ENCODE measurements at regions not wholly inside any gene's neighbourhood (a gene's known extent, or its start where the extent isn't known, plus 50 kb on each side); places are given as distances from the start of the nearest gene placed in this dataset.
"Not testable (repeated sequence)": the region's sequence is repeated elsewhere in the genome, so short reads cannot be mapped to it uniquely, and the experiment has no call there.

GRCh38 chr11:98728421-98728820 lies 292.3 kb upstream of the CNTN5 start:
- no peak overlapping the region for H3K27ac ChIP-seq (ENCODE audit: low read depth, low read length)
- H3K4me1 ChIP-seq (ENCODE audit: control insufficient read depth in 3 of 3, insufficient read depth in 3 of 3, low read length in 3 of 3) = no peaks in the 10 kb centered on the region
- H3K9me3 ChIP-seq (ENCODE audit: control insufficient read depth in 3 of 3, low read length in 3 of 3) = no peaks in the 10 kb centered on the region
- no peaks in the 10 kb centered on the region for H3K27me3 ChIP-seq (ENCODE audit: control insufficient read depth in 3 of 3, insufficient read depth in 3 of 3, low read length in 3 of 3)
- no peaks in the 10 kb centered on the region for H3K36me3 ChIP-seq (ENCODE audit: control insufficient read depth in 3 of 3, insufficient read depth in 3 of 3, low read length in 3 of 3)
- H3K9ac ChIP-seq (ENCODE audit: low read depth in 1 of 3, low read length in 3 of 3) = no peak overlapping the region
- no peak overlapping the region for H3K4me3 ChIP-seq (ENCODE audit: low read length in 3 of 3)

GRCh38 chr11:98729118-98729517 lies 291.6 kb upstream of the CNTN5 start:
- H3K36me3 ChIP-seq (ENCODE audit: control insufficient read depth in 3 of 3, insufficient read depth in 3 of 3, low read length in 3 of 3) = no peaks in the 10 kb centered on the region
- H3K27me3 ChIP-seq (ENCODE audit: control insufficient read depth in 3 of 3, insufficient read depth in 3 of 3, low read length in 3 of 3) = no peaks in the 10 kb centered on the region
- no peak overlapping the region for H3K4me3 ChIP-seq (ENCODE audit: low read length in 3 of 3)
- H3K9ac ChIP-seq (ENCODE audit: low read depth in 1 of 3, low read length in 3 of 3) = no peak overlapping the region
- H3K27ac ChIP-seq (ENCODE audit: low read depth, low read length) = no peak overlapping the region
- no peaks in the 10 kb centered on the region for H3K9me3 ChIP-seq (ENCODE audit: control insufficient read depth in 3 of 3, low read length in 3 of 3)
- no peaks in the 10 kb centered on the region for H3K4me1 ChIP-seq (ENCODE audit: control insufficient read depth in 3 of 3, insufficient read depth in 3 of 3, low read length in 3 of 3)

- Histone ChIP-seq H3K9me3 (ENCODE audit: control insufficient read depth in 3 of 3, low read length in 3 of 3) (no peaks in the 10 kb centered on the region), H3K4me1 (ENCODE audit: control insufficient read depth in 3 of 3, insufficient read depth in 3 of 3, low read length in 3 of 3) (no peaks in the 10 kb centered on the region), H3K36me3 (ENCODE audit: control insufficient read depth in 3 of 3, insufficient read depth in 3 of 3, low read length in 3 of 3) (no peaks in the 10 kb centered on the region), H3K9ac (ENCODE audit: low read depth in 1 of 3, low read length in 3 of 3) (no peak overlapping the region), H3K4me3 (ENCODE audit: low read length in 3 of 3) (no peak overlapping the region), H3K27me3 (ENCODE audit: control insufficient read depth in 3 of 3, insufficient read depth in 3 of 3, low read length in 3 of 3) (no peaks in the 10 kb centered on the region), H3K27ac (ENCODE audit: low read depth, low read length) (no peak overlapping the region)
These were observed 287.8 kb upstream of the CNTN5 start for GRCh38 chr11:98732947-98733346.

GRCh38 chr11:98733378-98733777 lies 287.4 kb upstream of the CNTN5 start:
- not testable (repeated sequence) for H3K27me3 ChIP-seq (ENCODE audit: control insufficient read depth in 3 of 3, insufficient read depth in 3 of 3, low read length in 3 of 3); H3K36me3 ChIP-seq (ENCODE audit: control insufficient read depth in 3 of 3, insufficient read depth in 3 of 3, low read length in 3 of 3); H3K4me3 ChIP-seq (ENCODE audit: low read length in 3 of 3); H3K27ac ChIP-seq (ENCODE audit: low read depth, low read length); H3K9me3 ChIP-seq (ENCODE audit: control insufficient read depth in 3 of 3, low read length in 3 of 3); H3K9ac ChIP-seq (ENCODE audit: low read depth in 1 of 3, low read length in 3 of 3); H3K4me1 ChIP-seq (ENCODE audit: control insufficient read depth in 3 of 3, insufficient read depth in 3 of 3, low read length in 3 of 3)

DNA sequence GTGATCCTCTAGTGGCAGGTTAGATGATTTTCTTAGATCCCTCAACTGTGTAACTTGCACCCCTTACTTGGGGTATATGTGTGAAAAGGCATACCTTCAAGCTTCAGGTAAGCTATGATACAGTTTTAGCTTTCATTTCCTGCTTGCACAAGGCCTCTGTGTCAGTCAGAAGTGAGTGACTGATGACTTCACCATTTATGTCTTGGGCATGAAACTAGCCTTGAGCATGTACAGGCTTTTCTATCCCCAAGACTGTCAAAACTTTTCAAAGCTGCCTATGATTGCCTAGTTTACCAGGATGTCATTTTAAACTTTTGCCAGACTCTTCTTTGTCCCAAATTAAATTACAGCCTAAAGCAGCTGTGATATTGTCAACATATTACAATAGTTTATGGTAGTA lies 286.1 kb upstream of the CNTN5 start:
- Histone ChIP-seq H3K4me1 (ENCODE audit: control insufficient read depth in 3 of 3, insufficient read depth in 3 of 3, low read length in 3 of 3) (no peaks in the 10 kb centered on the region), H3K9me3 (ENCODE audit: control insufficient read depth in 3 of 3, low read length in 3 of 3) (no peaks in the 10 kb centered on the region), H3K4me3 (ENCODE audit: low read length in 3 of 3) (no peak overlapping the region), H3K27me3 (ENCODE audit: control insufficient read depth in 3 of 3, insufficient read depth in 3 of 3, low read length in 3 of 3) (no peaks in the 10 kb centered on the region), H3K9ac (ENCODE audit: low read depth in 1 of 3, low read length in 3 of 3) (no peak overlapping the region), H3K36me3 (ENCODE audit: control insufficient read depth in 3 of 3, insufficient read depth in 3 of 3, low read length in 3 of 3) (no peaks in the 10 kb centered on the region), H3K27ac (ENCODE audit: low read depth, low read length) (no peak overlapping the region)

- no peaks in the 10 kb centered on the region for H3K9me3 ChIP-seq (ENCODE audit: control insufficient read depth in 3 of 3, low read length in 3 of 3)
- H3K36me3 ChIP-seq (ENCODE audit: control insufficient read depth in 3 of 3, insufficient read depth in 3 of 3, low read length in 3 of 3) = no peaks in the 10 kb centered on the region
- H3K27ac ChIP-seq (ENCODE audit: low read depth, low read length) = no peak overlapping the region
- no peaks in the 10 kb centered on the region for H3K4me1 ChIP-seq (ENCODE audit: control insufficient read depth in 3 of 3, insufficient read depth in 3 of 3, low read length in 3 of 3)
- H3K9ac ChIP-seq (ENCODE audit: low read depth in 1 of 3, low read length in 3 of 3) = no peak overlapping the region
- H3K27me3 ChIP-seq (ENCODE audit: control insufficient read depth in 3 of 3, insufficient read depth in 3 of 3, low read length in 3 of 3) = no peaks in the 10 kb centered on the region
- H3K4me3 ChIP-seq (ENCODE audit: low read length in 3 of 3) = no peak overlapping the region
These were observed 283.9 kb upstream of the CNTN5 start for GRCh38 chr11:98736833-98737232.

- no peaks in the 10 kb centered on the region for H3K4me1 ChIP-seq (ENCODE audit: control insufficient read depth in 3 of 3, insufficient read depth in 3 of 3, low read length in 3 of 3)
- H3K9me3 ChIP-seq (ENCODE audit: control insufficient read depth in 3 of 3, low read length in 3 of 3) = no peaks in the 10 kb centered on the region
- no peak overlapping the region for H3K4me3 ChIP-seq (ENCODE audit: low read length in 3 of 3)
- H3K9ac ChIP-seq (ENCODE audit: low read depth in 1 of 3, low read length in 3 of 3) = no peak overlapping the region
- H3K27me3 ChIP-seq (ENCODE audit: control insufficient read depth in 3 of 3, insufficient read depth in 3 of 3, low read length in 3 of 3) = no peaks in the 10 kb centered on the region
- no peak overlapping the region for H3K27ac ChIP-seq (ENCODE audit: low read depth, low read length)
- no peaks in the 10 kb centered on the region for H3K36me3 ChIP-seq (ENCODE audit: control insufficient read depth in 3 of 3, insufficient read depth in 3 of 3, low read length in 3 of 3)
These were observed 280.4 kb upstream of the CNTN5 start for GRCh38 chr11:98740321-98740720.

- not testable (repeated sequence) for H3K4me1 ChIP-seq (ENCODE audit: control insufficient read depth in 3 of 3, insufficient read depth in 3 of 3, low read length in 3 of 3); H3K4me3 ChIP-seq (ENCODE audit: low read length in 3 of 3); H3K27ac ChIP-seq (ENCODE audit: low read depth, low read length); H3K27me3 ChIP-seq (ENCODE audit: control insufficient read depth in 3 of 3, insufficient read depth in 3 of 3, low read length in 3 of 3); H3K9me3 ChIP-seq (ENCODE audit: control insufficient read depth in 3 of 3, low read length in 3 of 3); H3K36me3 ChIP-seq (ENCODE audit: control insufficient read depth in 3 of 3, insufficient read depth in 3 of 3, low read length in 3 of 3); H3K9ac ChIP-seq (ENCODE audit: low read depth in 1 of 3, low read length in 3 of 3)
These were observed 257.3 kb upstream of the CNTN5 start for GRCh38 chr11:98763446-98763845.

DNA sequence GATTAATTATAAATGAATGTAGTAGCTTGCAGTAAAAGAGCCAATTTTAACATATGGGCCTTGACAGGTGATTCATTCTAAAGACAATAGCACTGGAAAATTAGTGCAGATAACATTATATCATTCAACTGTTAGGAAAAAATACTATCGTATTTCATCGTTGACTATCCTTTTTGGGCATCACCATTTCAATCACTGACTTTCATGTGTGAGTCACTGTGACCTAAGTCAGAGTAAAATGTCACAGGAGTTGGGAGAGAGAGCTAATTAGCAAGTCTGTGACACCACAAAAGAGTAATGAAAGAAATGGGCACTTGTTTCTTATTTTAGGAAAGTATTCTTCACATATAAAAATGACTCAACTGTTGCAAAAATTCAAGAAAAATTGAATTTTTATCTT lies 253.8 kb upstream of the CNTN5 start:
- H3K27me3 ChIP-seq (ENCODE audit: control insufficient read depth in 3 of 3, insufficient read depth in 3 of 3, low read length in 3 of 3) = no peaks in the 10 kb centered on the region
- H3K9me3 ChIP-seq (ENCODE audit: control insufficient read depth in 3 of 3, low read length in 3 of 3) = no peaks in the 10 kb centered on the region
- no peaks in the 10 kb centered on the region for H3K36me3 ChIP-seq (ENCODE audit: control insufficient read depth in 3 of 3, insufficient read depth in 3 of 3, low read length in 3 of 3)
- H3K9ac ChIP-seq (ENCODE audit: low read depth in 1 of 3, low read length in 3 of 3) = no peak overlapping the region
- no peaks in the 10 kb centered on the region for H3K4me1 ChIP-seq (ENCODE audit: control insufficient read depth in 3 of 3, insufficient read depth in 3 of 3, low read length in 3 of 3)
- H3K4me3 ChIP-seq (ENCODE audit: low read length in 3 of 3) = no peak overlapping the region
- H3K27ac ChIP-seq (ENCODE audit: low read depth, low read length) = no peak overlapping the region

DNA sequence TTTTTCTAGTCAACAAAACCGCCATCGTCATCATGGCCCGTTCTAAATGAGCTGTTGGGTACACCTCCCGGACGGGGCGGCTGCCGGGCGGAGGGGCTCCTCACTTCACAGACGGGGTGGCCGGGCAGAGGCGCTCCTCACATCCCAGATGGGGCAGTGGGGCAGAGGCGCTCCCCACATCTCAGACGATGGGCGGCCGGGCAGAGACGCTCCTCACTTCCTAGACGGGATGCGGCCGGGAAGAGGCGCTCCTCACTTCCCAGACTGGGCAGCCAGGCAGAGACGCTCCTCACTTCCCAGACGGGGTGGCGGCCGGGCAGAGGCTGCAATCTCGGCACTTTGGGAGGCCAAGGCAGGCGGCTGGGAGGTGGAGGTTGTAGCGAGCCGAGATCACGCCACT lies 250.7 kb upstream of the CNTN5 start:
- not testable (repeated sequence) for H3K9ac ChIP-seq (ENCODE audit: low read depth in 1 of 3, low read length in 3 of 3); H3K27me3 ChIP-seq (ENCODE audit: control insufficient read depth in 3 of 3, insufficient read depth in 3 of 3, low read length in 3 of 3); H3K4me3 ChIP-seq (ENCODE audit: low read length in 3 of 3); H3K9me3 ChIP-seq (ENCODE audit: control insufficient read depth in 3 of 3, low read length in 3 of 3); H3K4me1 ChIP-seq (ENCODE audit: control insufficient read depth in 3 of 3, insufficient read depth in 3 of 3, low read length in 3 of 3); H3K36me3 ChIP-seq (ENCODE audit: control insufficient read depth in 3 of 3, insufficient read depth in 3 of 3, low read length in 3 of 3); H3K27ac ChIP-seq (ENCODE audit: low read depth, low read length)

DNA sequence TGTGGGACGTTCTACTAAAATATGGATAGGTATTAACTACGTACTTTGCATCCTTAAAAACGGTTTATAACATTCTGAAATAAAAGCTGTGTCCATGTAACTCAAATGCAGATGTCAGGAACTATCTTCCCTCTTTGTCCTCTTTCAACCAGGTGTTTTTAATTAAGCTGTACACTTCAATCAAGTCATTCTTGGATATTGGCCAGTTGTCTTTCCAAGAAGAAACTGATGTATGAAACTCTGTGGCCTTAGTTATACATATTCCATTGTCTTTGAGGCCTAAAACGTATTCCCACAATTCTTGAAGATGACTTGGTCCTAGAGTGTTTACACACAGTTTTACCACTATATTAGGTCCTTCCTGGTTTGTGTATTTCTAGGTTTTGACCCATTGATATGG lies 249.0 kb upstream of the CNTN5 start:
- H3K27me3 ChIP-seq (ENCODE audit: control insufficient read depth in 3 of 3, insufficient read depth in 3 of 3, low read length in 3 of 3) = no peaks in the 10 kb centered on the region
- H3K9me3 ChIP-seq (ENCODE audit: control insufficient read depth in 3 of 3, low read length in 3 of 3) = no peaks in the 10 kb centered on the region
- no peak overlapping the region for H3K27ac ChIP-seq (ENCODE audit: low read depth, low read length)
- H3K36me3 ChIP-seq (ENCODE audit: control insufficient read depth in 3 of 3, insufficient read depth in 3 of 3, low read length in 3 of 3) = no peaks in the 10 kb centered on the region
- H3K4me1 ChIP-seq (ENCODE audit: control insufficient read depth in 3 of 3, insufficient read depth in 3 of 3, low read length in 3 of 3) = no peaks in the 10 kb centered on the region
- no peak overlapping the region for H3K4me3 ChIP-seq (ENCODE audit: low read length in 3 of 3)
- H3K9ac ChIP-seq (ENCODE audit: low read depth in 1 of 3, low read length in 3 of 3) = no peak overlapping the region

Measured in skeletal muscle tissue (tissue), 3 donors.